WTC11 (cell line): ENCODE measurements at regions not wholly inside any gene's neighbourhood (a gene's known extent, or its start where the extent isn't known, plus 50 kb on each side); places are given as distances from the start of the nearest gene placed in this dataset.
"Not testable (repeated sequence)": the region's sequence is repeated elsewhere in the genome, so short reads cannot be mapped to it uniquely, and the experiment has no call there.

ENCODE experiments used
- ATAC-seq: fragments of 200-7000 bp; cut with Tn5 transposase; 2 replicates; pipeline ENCODE4 v1.10.0; 2021; ENCODE audit warnings: mild to moderate bottlenecking, moderate library complexity
- CTCF ChIA-PET: fragments of 300-600 bp; sonication (Branson Sonifier 250); formaldehyde crosslinking; loops from one replicate; lab custom pipeline; 2021; ENCODE audit warnings: antibody characterized with exemption; lab: Charles Lee
- POLR2A ChIA-PET: fragments of 350-600 bp; sonication (Branson Sonifier 250); formaldehyde crosslinking; loops from one replicate; lab custom pipeline; 2021; ENCODE audit warnings: antibody characterized with exemption; lab: Charles Lee
- DNase-seq: peaks from one replicate; pipeline ENCODE4 v3.0.0; 2021; ENCODE audit warnings: low spot score
- H3K27ac Mint-ChIP-seq: 2 replicates; pipeline ENCODE4 v1.8.0; 2021; ENCODE audit warnings: mixed read lengths
- H3K27me3 Mint-ChIP-seq: 2 replicates; pipeline ENCODE4 v1.8.0; 2021; ENCODE audit warnings: low read depth, mild to moderate bottlenecking, moderate library complexity, mixed read lengths
- H3K36me3 Mint-ChIP-seq: 2 replicates; pipeline ENCODE4 v1.8.0; 2021; ENCODE audit warnings: mixed read lengths
- H3K4me1 Mint-ChIP-seq: 2 replicates; pipeline ENCODE4 v1.8.0; 2022; ENCODE audit warnings: mixed read lengths
- H3K4me3 Mint-ChIP-seq: 2 replicates; pipeline ENCODE4 v1.8.0; 2021; ENCODE audit warnings: mild to moderate bottlenecking, moderate library complexity, mixed read lengths
- H3K9me3 Mint-ChIP-seq: 2 replicates; pipeline ENCODE4 v1.8.0; 2021; ENCODE audit warnings: mixed read lengths
- JAZF1 ChIP-seq: fragments of 250-450 bp; sonication (Bioruptor Pico); IDR thresholded peaks from 2 replicates; pipeline ENCODE4 v1.9.0; 2021; ENCODE audit warnings: moderate library complexity, mild to moderate bottlenecking, inconsistent platforms
- MXD4 ChIP-seq: fragments of 250-450 bp; sonication (Bioruptor Pico); IDR thresholded peaks from 2 replicates; pipeline ENCODE4 v1.8.0; 2021; ENCODE audit warnings: mild to moderate bottlenecking, moderate library complexity, borderline replicate concordance
- OVOL2 ChIP-seq: fragments of 250-450 bp; sonication (Bioruptor Pico); IDR thresholded peaks from 2 replicates; pipeline ENCODE4 v1.9.0; 2021; ENCODE audit warnings: mild to moderate bottlenecking, borderline replicate concordance
- RELA ChIP-seq: sonication (generic); formaldehyde crosslinking; IDR thresholded peaks from 2 replicates; pipeline ENCODE4 v1.8.1; 2022; ENCODE audit warnings: missing genetic modification reagents, mild to moderate bottlenecking, borderline replicate concordance
- TP53 ChIP-seq: sonication (generic); formaldehyde crosslinking; IDR thresholded peaks from 2 replicates; pipeline ENCODE4 v1.8.1; 2023; ENCODE audit warnings: mild to moderate bottlenecking, missing genetic modification reagents
- ZNF232 ChIP-seq: sonication (generic); formaldehyde crosslinking; IDR thresholded peaks from 2 replicates; pipeline ENCODE4 v1.8.0; 2022; ENCODE audit warnings: mild to moderate bottlenecking, missing genetic modification reagents
- TF ChIP-seq, protein P1 (sequence below): sonication (generic); formaldehyde crosslinking; IDR thresholded peaks from 2 replicates; pipeline ENCODE4 v1.8.0; 2022; ENCODE audit warnings: missing genetic modification reagents
- TF ChIP-seq, protein P2 (sequence below): fragments of 250-450 bp; sonication (Bioruptor Pico); IDR thresholded peaks from 2 replicates; pipeline ENCODE4 v1.8.0; 2021; ENCODE audit warnings: mild to moderate bottlenecking
- TF ChIP-seq, protein P3 (sequence below): sonication (generic); formaldehyde crosslinking; IDR thresholded peaks from 2 replicates; pipeline ENCODE4 v1.8.1; 2022; ENCODE audit warnings: missing genetic modification reagents, borderline replicate concordance
- TF ChIP-seq, protein P4 (sequence below): sonication (generic); formaldehyde crosslinking; IDR thresholded peaks from 2 replicates; pipeline ENCODE4 v1.8.1; 2023; ENCODE audit warnings: mild to moderate bottlenecking, missing genetic modification reagents, moderate library complexity
- TF ChIP-seq, protein P5 (sequence below): sonication (generic); formaldehyde crosslinking; IDR thresholded peaks from 2 replicates; pipeline ENCODE4 v1.8.1; 2023; ENCODE audit warnings: mild to moderate bottlenecking, missing genetic modification reagents
- TF ChIP-seq, protein P6 (sequence below): fragments of 250-450 bp; sonication (Bioruptor Pico); IDR thresholded peaks from 2 replicates; pipeline ENCODE4 v1.9.0; 2021; ENCODE audit warnings: mild to moderate bottlenecking
- TF ChIP-seq, protein P7 (sequence below): fragments of 250-450 bp; sonication (Bioruptor Pico); IDR thresholded peaks from 2 replicates; pipeline ENCODE4 v1.9.0; 2021; ENCODE audit warnings: mild to moderate bottlenecking, borderline replicate concordance
- TF ChIP-seq, protein P8 (sequence below): sonication (generic); formaldehyde crosslinking; IDR thresholded peaks from 2 replicates; pipeline ENCODE4 v1.8.1; 2022; ENCODE audit warnings: low read depth, missing genetic modification reagents, borderline replicate concordance

DNA sequence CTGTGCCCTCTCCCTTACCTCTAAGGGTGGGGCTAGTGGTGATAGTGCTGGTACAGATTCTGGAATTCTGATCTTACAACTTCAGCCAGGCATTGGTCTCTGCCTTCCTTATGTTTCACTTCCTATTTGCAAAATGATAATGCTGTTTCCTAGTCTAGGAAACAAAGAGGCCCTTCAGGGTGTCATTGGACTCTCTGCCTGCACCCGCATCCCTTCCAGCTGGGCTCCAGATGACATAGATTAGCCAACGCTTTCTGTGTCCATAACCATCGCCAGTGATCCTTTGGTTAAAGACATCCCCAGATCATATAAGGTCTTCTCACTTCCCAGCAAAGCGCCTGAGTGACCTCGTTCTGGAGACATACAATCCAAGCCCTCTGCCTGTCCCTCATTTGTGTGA, 180.7 kb downstream of the ERCC6L2 start (continued):
- TF ChIP-seq, protein P1, sequence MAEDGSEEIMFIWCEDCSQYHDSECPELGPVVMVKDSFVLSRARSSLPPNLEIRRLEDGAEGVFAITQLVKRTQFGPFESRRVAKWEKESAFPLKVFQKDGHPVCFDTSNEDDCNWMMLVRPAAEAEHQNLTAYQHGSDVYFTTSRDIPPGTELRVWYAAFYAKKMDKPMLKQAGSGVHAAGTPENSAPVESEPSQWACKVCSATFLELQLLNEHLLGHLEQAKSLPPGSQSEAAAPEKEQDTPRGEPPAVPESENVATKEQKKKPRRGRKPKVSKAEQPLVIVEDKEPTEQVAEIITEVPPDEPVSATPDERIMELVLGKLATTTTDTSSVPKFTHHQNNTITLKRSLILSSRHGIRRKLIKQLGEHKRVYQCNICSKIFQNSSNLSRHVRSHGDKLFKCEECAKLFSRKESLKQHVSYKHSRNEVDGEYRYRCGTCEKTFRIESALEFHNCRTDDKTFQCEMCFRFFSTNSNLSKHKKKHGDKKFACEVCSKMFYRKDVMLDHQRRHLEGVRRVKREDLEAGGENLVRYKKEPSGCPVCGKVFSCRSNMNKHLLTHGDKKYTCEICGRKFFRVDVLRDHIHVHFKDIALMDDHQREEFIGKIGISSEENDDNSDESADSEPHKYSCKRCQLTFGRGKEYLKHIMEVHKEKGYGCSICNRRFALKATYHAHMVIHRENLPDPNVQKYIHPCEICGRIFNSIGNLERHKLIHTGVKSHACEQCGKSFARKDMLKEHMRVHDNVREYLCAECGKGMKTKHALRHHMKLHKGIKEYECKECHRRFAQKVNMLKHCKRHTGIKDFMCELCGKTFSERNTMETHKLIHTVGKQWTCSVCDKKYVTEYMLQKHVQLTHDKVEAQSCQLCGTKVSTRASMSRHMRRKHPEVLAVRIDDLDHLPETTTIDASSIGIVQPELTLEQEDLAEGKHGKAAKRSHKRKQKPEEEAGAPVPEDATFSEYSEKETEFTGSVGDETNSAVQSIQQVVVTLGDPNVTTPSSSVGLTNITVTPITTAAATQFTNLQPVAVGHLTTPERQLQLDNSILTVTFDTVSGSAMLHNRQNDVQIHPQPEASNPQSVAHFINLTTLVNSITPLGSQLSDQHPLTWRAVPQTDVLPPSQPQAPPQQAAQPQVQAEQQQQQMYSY (CRISPR knock-in tag): no peak
- TF ChIP-seq ZNF232 (CRISPR knock-in tag): no peak
- TF ChIP-seq, protein P2, sequence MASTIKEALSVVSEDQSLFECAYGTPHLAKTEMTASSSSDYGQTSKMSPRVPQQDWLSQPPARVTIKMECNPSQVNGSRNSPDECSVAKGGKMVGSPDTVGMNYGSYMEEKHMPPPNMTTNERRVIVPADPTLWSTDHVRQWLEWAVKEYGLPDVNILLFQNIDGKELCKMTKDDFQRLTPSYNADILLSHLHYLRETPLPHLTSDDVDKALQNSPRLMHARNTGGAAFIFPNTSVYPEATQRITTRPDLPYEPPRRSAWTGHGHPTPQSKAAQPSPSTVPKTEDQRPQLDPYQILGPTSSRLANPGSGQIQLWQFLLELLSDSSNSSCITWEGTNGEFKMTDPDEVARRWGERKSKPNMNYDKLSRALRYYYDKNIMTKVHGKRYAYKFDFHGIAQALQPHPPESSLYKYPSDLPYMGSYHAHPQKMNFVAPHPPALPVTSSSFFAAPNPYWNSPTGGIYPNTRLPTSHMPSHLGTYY (CRISPR knock-in tag): no peak
- no peak for TF ChIP-seq RELA
- TF ChIP-seq MXD4 (CRISPR knock-in tag): no peak
- TF ChIP-seq, protein P3, sequence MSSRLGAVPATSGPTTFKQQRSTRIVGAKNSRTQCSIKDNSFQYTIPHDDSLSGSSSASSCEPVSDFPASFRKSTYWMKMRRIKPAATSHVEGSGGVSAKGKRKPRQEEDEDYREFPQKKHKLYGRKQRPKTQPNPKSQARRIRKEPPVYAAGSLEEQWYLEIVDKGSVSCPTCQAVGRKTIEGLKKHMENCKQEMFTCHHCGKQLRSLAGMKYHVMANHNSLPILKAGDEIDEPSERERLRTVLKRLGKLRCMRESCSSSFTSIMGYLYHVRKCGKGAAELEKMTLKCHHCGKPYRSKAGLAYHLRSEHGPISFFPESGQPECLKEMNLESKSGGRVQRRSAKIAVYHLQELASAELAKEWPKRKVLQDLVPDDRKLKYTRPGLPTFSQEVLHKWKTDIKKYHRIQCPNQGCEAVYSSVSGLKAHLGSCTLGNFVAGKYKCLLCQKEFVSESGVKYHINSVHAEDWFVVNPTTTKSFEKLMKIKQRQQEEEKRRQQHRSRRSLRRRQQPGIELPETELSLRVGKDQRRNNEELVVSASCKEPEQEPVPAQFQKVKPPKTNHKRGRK (CRISPR knock-in tag): no peak

DNA sequence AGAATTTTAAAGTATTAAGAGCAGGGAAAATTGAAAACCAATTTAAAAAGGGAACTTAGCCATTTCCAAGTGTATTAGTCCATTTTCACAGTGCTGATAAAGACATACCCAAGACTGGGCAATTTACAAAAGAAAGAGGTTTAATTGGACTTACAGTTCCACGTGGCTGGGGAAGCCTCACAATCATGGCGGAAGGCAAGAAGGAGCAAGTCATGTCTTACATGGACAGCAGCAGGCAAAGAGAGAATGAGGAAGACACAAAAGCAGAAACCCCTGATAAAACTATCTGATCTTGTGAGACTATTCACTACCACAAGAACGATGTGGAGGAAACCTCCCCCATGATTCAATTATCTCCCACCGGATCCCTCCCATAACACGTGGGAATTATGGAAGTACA, 178.8 kb downstream of the ERCC6L2 start:
- H3K4me1 Mint-ChIP-seq, CTCF ChIA-PET, H3K36me3 Mint-ChIP-seq, DNase-seq, POLR2A ChIA-PET, H3K27ac Mint-ChIP-seq, H3K4me3 Mint-ChIP-seq, ATAC-seq, H3K27me3 Mint-ChIP-seq: not testable (repeated sequence)
- H3K9me3 Mint-ChIP-seq: peaks cover 38% of the 10 kb centered on the region

DNA sequence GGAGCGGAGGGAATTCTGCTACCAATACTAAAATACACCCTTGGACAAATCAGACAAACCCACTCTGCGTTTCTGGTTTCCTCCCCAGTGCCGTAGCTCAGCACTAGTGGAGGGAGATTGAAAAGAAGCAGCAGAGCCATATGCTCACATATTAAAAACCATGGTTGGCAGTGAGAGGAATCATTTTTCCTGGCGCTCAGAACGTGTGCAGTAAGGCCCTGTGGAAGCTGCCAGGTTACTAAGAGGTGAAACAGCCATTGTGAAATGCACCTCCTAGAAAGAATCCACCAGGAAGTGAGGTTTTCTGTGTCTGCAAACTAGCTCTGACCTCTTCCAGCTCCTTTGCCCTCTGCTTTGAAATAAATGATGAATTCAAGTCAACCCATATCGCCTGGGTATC, 177.2 kb downstream of the ERCC6L2 start:
- Mint-ChIP-seq H3K36me3 (peaks cover 7% of the 10 kb centered on the region), H3K27me3 (peaks cover 8% of the 10 kb centered on the region), H3K27ac (no peak overlapping the region), H3K4me3 (no peak overlapping the region), H3K9me3 (peaks cover 38% of the 10 kb centered on the region), H3K4me1 (peaks cover 20% of the 10 kb centered on the region)
- ATAC-seq: no peak
- ChIA-PET CTCF (interaction anchor here (0.8 to 1.1 kb wide), 2 partner anchors 9 to 26 kb away, joined by 3 to 4 read pairs; no protein-coding TSS in a partner anchor), POLR2A (no interaction called here)
- DNase-seq: no peak
- TF ChIP-seq, protein P4, sequence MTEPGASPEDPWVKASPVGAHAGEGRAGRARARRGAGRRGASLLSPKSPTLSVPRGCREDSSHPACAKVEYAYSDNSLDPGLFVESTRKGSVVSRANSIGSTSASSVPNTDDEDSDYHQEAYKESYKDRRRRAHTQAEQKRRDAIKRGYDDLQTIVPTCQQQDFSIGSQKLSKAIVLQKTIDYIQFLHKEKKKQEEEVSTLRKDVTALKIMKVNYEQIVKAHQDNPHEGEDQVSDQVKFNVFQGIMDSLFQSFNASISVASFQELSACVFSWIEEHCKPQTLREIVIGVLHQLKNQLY (CRISPR knock-in tag): no peak
- TF ChIP-seq, protein P5, sequence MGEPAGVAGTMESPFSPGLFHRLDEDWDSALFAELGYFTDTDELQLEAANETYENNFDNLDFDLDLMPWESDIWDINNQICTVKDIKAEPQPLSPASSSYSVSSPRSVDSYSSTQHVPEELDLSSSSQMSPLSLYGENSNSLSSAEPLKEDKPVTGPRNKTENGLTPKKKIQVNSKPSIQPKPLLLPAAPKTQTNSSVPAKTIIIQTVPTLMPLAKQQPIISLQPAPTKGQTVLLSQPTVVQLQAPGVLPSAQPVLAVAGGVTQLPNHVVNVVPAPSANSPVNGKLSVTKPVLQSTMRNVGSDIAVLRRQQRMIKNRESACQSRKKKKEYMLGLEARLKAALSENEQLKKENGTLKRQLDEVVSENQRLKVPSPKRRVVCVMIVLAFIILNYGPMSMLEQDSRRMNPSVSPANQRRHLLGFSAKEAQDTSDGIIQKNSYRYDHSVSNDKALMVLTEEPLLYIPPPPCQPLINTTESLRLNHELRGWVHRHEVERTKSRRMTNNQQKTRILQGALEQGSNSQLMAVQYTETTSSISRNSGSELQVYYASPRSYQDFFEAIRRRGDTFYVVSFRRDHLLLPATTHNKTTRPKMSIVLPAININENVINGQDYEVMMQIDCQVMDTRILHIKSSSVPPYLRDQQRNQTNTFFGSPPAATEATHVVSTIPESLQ (CRISPR knock-in tag): no peak
- TF ChIP-seq, protein P6, sequence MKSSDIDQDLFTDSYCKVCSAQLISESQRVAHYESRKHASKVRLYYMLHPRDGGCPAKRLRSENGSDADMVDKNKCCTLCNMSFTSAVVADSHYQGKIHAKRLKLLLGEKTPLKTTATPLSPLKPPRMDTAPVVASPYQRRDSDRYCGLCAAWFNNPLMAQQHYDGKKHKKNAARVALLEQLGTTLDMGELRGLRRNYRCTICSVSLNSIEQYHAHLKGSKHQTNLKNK: no peak
- TF ChIP-seq JAZF1 (CRISPR knock-in tag) (no peak), TP53 (CRISPR knock-in tag) (no peak), OVOL2 (CRISPR knock-in tag) (no peak), MXD4 (CRISPR knock-in tag) (no peak)
- TF ChIP-seq, protein P7, sequence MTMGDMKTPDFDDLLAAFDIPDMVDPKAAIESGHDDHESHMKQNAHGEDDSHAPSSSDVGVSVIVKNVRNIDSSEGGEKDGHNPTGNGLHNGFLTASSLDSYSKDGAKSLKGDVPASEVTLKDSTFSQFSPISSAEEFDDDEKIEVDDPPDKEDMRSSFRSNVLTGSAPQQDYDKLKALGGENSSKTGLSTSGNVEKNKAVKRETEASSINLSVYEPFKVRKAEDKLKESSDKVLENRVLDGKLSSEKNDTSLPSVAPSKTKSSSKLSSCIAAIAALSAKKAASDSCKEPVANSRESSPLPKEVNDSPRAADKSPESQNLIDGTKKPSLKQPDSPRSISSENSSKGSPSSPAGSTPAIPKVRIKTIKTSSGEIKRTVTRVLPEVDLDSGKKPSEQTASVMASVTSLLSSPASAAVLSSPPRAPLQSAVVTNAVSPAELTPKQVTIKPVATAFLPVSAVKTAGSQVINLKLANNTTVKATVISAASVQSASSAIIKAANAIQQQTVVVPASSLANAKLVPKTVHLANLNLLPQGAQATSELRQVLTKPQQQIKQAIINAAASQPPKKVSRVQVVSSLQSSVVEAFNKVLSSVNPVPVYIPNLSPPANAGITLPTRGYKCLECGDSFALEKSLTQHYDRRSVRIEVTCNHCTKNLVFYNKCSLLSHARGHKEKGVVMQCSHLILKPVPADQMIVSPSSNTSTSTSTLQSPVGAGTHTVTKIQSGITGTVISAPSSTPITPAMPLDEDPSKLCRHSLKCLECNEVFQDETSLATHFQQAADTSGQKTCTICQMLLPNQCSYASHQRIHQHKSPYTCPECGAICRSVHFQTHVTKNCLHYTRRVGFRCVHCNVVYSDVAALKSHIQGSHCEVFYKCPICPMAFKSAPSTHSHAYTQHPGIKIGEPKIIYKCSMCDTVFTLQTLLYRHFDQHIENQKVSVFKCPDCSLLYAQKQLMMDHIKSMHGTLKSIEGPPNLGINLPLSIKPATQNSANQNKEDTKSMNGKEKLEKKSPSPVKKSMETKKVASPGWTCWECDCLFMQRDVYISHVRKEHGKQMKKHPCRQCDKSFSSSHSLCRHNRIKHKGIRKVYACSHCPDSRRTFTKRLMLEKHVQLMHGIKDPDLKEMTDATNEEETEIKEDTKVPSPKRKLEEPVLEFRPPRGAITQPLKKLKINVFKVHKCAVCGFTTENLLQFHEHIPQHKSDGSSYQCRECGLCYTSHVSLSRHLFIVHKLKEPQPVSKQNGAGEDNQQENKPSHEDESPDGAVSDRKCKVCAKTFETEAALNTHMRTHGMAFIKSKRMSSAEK: no peak
- TF ChIP-seq, protein P8, sequence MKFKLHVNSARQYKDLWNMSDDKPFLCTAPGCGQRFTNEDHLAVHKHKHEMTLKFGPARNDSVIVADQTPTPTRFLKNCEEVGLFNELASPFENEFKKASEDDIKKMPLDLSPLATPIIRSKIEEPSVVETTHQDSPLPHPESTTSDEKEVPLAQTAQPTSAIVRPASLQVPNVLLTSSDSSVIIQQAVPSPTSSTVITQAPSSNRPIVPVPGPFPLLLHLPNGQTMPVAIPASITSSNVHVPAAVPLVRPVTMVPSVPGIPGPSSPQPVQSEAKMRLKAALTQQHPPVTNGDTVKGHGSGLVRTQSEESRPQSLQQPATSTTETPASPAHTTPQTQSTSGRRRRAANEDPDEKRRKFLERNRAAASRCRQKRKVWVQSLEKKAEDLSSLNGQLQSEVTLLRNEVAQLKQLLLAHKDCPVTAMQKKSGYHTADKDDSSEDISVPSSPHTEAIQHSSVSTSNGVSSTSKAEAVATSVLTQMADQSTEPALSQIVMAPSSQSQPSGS (CRISPR knock-in tag): no peak
